ENCODE measurements at regions not wholly inside any gene's neighbourhood (a gene's known extent, or its start where the extent isn't known, plus 50 kb on each side); places are given as distances from the start of the nearest gene placed in this dataset.

GRCh38 chr2:116200086-116200485 is 1614.4 kb upstream of the DDX18 start:
- TF ChIP-seq CTCF (IDR thresholded peaks at IDR 0.05) (no peak), POLR2A (IDR thresholded peaks at IDR 0.05) (no peak), EP300 (IDR thresholded peaks at IDR 0.05) (no peak), POLR2AphosphoS5 (IDR thresholded peaks at IDR 0.05) (no peak)
